ENCODE measurements at regions not wholly inside any gene's neighbourhood (a gene's known extent, or its start where the extent isn't known, plus 50 kb on each side); places are given as distances from the start of the nearest gene placed in this dataset.
"Not testable (repeated sequence)": the region's sequence is repeated elsewhere in the genome, so short reads cannot be mapped to it uniquely, and the experiment has no call there.

GRCh38 chr17:31609996-31610910, 218.8 kb downstream of the RAB11FIP4 start:
- no peak for DNase-seq

- no peak for DNase-seq
These were observed 217.9 kb downstream of the RAB11FIP4 start for GRCh38 chr17:31609331-31609730.

GRCh38 chr17:31608659-31609254, 217.3 kb downstream of the RAB11FIP4 start:
- DNase-seq: no peak

GRCh38 chr17:31605761-31606160, 214.3 kb downstream of the RAB11FIP4 start:
- DNase-seq: no peak

GRCh38 chr17:31604936-31605335, 213.5 kb downstream of the RAB11FIP4 start:
- DNase-seq: no peak

- not testable (repeated sequence) for DNase-seq
These were observed 208.7 kb downstream of the RAB11FIP4 start for GRCh38 chr17:31600144-31600543.

GRCh38 chr17:31598921-31599571, 207.6 kb downstream of the RAB11FIP4 start:
- DNase-seq: no peak

GRCh38 chr17:31598399-31598782, 206.9 kb downstream of the RAB11FIP4 start:
- no peak for DNase-seq

GRCh38 chr17:31597646-31598398, 206.3 kb downstream of the RAB11FIP4 start:
- DNase-seq: no peak

GRCh38 chr17:31596382-31597323, 205.2 kb downstream of the RAB11FIP4 start:
- no peak for DNase-seq

GRCh38 chr17:31595666-31596381, 204.3 kb downstream of the RAB11FIP4 start:
- no peak for DNase-seq

GRCh38 chr17:31595076-31595475, 203.6 kb downstream of the RAB11FIP4 start:
- DNase-seq: no peak

- DNase-seq: no peak
These were observed 202.9 kb downstream of the RAB11FIP4 start for GRCh38 chr17:31594416-31594815.

- no peak for DNase-seq
These were observed 202.3 kb downstream of the RAB11FIP4 start for GRCh38 chr17:31593806-31594205.

- no peak for DNase-seq
These were observed 200.4 kb downstream of the RAB11FIP4 start for GRCh38 chr17:31591924-31592323.

- no peak for DNase-seq
These were observed 197.0 kb downstream of the RAB11FIP4 start for GRCh38 chr17:31588512-31588911.

GRCh38 chr17:31588034-31588433, 196.6 kb downstream of the RAB11FIP4 start:
- no peak for DNase-seq

Measured in stimulated activated CD4-positive, alpha-beta T cell treated with anti-CD3 and anti-CD28 coated beads, Interleukin-4, amount 100 ng/mL, for 1 hour (primary cell).